DND-41 (cell line): ENCODE measurements at regions not wholly inside any gene's neighbourhood (a gene's known extent, or its start where the extent isn't known, plus 50 kb on each side); places are given as distances from the start of the nearest gene placed in this dataset.

Experiments used
- ATAC-seq: fragments of 200-7000 bp; cut with Tn5 transposase; 3 replicates; pipeline ENCODE4 v1.9.1; 2021; ENCODE audit warnings: low read depth; ENCODE audit not compliant: insufficient read depth
- DNase-seq: peaks from one replicate; pipeline ENCODE4 v3.0.0-alpha.2; 2020
- H2AFZ ChIP-seq: 2 replicates; pipeline ENCODE4 v1.6.0; 2012; ENCODE audit warnings: low read depth, low read length
- H3K27ac ChIP-seq: 2 replicates; pipeline ENCODE4 v1.5.1; 2012; ENCODE audit warnings: low read length, inconsistent platforms
- H3K27me3 ChIP-seq: fragments of 200-600 bp; sonication (generic); 2 replicates; pipeline ENCODE4 v1.6.0; 2012; ENCODE audit warnings: low read length, mild to moderate bottlenecking, inconsistent platforms; ENCODE audit not compliant: insufficient read depth, poor library complexity
- H3K36me3 ChIP-seq: 2 replicates; pipeline ENCODE4 v1.5.1; 2012; ENCODE audit warnings: low read length, inconsistent platforms; ENCODE audit not compliant: insufficient read depth
- H3K4me1 ChIP-seq: 2 replicates; pipeline ENCODE4 v1.5.1; 2012; ENCODE audit warnings: mild to moderate bottlenecking, low read length; ENCODE audit not compliant: insufficient read depth
- H3K4me2 ChIP-seq: 2 replicates; pipeline ENCODE4 v1.6.0; 2012; ENCODE audit warnings: mild to moderate bottlenecking, moderate library complexity, low read length, inconsistent platforms; ENCODE audit not compliant: insufficient read depth
- H3K4me3 ChIP-seq, 2 experiments: fragments of 200-600 bp in 1 of 2; shearing (Covaris generic) in 1 of 2; 2 replicates each; pipeline ENCODE4 v1.5.1; 2012 to 2016; ENCODE audit warnings: inconsistent platforms in 2 of 2, low read length in 2 of 2, mild to moderate bottlenecking in 2 of 2, low read depth in 1 of 2, moderate library complexity in 1 of 2
- H3K79me2 ChIP-seq: 2 replicates; pipeline ENCODE4 v1.6.0; 2012; ENCODE audit warnings: low read length, inconsistent platforms; ENCODE audit not compliant: insufficient read depth
- H3K9ac ChIP-seq: 2 replicates; pipeline ENCODE4 v1.6.0; 2012; ENCODE audit warnings: low read depth, mild to moderate bottlenecking, inconsistent platforms, low read length, moderate library complexity
- H3K9me3 ChIP-seq: 2 replicates; pipeline ENCODE4 v1.5.1; 2012; ENCODE audit warnings: low read length, moderate library complexity, mild to moderate bottlenecking, inconsistent platforms; ENCODE audit not compliant: insufficient read depth, severe bottlenecking
- H4K20me1 ChIP-seq: 2 replicates; pipeline ENCODE4 v1.6.0; 2012; ENCODE audit warnings: low read length; ENCODE audit not compliant: insufficient read depth
- EZH2 ChIP-seq: IDR thresholded peaks from 3 replicates; pipeline ENCODE4 v1.6.1; 2012; ENCODE audit warnings: borderline replicate concordance, low read depth, mild to moderate bottlenecking, moderate library complexity, low read length, inconsistent platforms; ENCODE audit not compliant: severe bottlenecking
- TF ChIP-seq, protein P1 (sequence below): IDR thresholded peaks from 2 replicates; pipeline ENCODE4 v1.5.1; 2012; ENCODE audit warnings: borderline replicate concordance, low read length, moderate library complexity, mild to moderate bottlenecking; ENCODE audit not compliant: poor library complexity, severe bottlenecking; ENCODE audit errors: extremely low read depth

DNA sequence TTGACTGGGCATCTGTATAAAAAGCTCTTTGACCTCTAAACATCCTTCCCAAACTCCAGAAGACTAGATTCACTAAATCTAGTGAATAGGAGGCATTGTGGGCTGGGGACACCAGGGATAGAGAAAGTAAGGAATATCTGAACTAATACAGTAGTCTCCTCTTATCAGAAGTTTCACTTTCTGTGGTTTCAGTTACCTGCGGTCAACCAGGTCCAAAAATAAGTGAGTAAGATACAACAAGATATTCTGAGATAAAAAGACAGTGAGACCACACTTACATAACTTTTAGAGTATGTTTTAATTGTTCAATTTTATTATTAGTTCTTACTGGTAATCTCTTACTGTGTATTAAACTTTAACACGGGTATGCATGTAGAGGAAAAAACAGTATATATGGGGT lies 376.5 kb downstream of the HNRNPD start:
- Histone ChIP-seq H3K79me2 (no peaks in the 10 kb centered on the region), H3K4me1 (no peaks in the 10 kb centered on the region), H3K9me3 (peaks cover 4% of the 10 kb centered on the region), H3K27ac (no peak overlapping the region), H2AFZ (no peak overlapping the region), H3K4me2 (no peak overlapping the region), H3K27me3 (peaks cover 4% of the 10 kb centered on the region), H3K36me3 (no peaks in the 10 kb centered on the region), H3K4me3 (no peak overlapping the region), H4K20me1 (no peaks in the 10 kb centered on the region), H3K9ac (no peak overlapping the region)
- DNase-seq (no peak), ATAC-seq (no peak)
- TF ChIP-seq, protein P1, sequence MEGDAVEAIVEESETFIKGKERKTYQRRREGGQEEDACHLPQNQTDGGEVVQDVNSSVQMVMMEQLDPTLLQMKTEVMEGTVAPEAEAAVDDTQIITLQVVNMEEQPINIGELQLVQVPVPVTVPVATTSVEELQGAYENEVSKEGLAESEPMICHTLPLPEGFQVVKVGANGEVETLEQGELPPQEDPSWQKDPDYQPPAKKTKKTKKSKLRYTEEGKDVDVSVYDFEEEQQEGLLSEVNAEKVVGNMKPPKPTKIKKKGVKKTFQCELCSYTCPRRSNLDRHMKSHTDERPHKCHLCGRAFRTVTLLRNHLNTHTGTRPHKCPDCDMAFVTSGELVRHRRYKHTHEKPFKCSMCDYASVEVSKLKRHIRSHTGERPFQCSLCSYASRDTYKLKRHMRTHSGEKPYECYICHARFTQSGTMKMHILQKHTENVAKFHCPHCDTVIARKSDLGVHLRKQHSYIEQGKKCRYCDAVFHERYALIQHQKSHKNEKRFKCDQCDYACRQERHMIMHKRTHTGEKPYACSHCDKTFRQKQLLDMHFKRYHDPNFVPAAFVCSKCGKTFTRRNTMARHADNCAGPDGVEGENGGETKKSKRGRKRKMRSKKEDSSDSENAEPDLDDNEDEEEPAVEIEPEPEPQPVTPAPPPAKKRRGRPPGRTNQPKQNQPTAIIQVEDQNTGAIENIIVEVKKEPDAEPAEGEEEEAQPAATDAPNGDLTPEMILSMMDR, result no peak
- no peak for TF ChIP-seq EZH2

DNA sequence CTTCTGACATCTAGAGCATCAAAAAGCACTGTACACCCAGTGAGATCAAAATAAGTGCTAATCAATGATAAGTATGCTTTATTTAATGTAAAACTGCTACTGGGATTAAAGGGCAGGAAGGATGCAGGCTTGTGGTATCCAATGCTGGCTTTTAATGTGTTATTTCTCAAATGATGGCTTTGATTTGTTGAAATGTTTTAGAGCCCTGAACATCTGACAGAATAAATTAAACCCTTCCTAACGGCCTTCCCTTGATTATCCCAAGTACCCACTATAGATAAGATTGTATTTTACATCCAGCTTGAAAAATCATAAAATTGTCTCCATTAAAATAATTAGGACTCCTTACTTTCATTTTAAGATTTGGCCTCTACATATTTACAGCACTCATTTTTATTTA lies 382.9 kb downstream of the HNRNPD start:
- DNase-seq (no peak), ATAC-seq (no peak)
- Histone ChIP-seq H3K9ac (no peak overlapping the region), H3K4me3 (no peak overlapping the region), H2AFZ (no peak overlapping the region), H4K20me1 (no peaks in the 10 kb centered on the region), H3K79me2 (no peaks in the 10 kb centered on the region), H3K27me3 (peaks cover 6% of the 10 kb centered on the region), H3K4me2 (no peak overlapping the region), H3K27ac (no peak overlapping the region), H3K9me3 (no peaks in the 10 kb centered on the region), H3K36me3 (no peaks in the 10 kb centered on the region), H3K4me1 (no peaks in the 10 kb centered on the region)
- TF ChIP-seq, protein P1, result no peak
- TF ChIP-seq EZH2, result no peak

DNA sequence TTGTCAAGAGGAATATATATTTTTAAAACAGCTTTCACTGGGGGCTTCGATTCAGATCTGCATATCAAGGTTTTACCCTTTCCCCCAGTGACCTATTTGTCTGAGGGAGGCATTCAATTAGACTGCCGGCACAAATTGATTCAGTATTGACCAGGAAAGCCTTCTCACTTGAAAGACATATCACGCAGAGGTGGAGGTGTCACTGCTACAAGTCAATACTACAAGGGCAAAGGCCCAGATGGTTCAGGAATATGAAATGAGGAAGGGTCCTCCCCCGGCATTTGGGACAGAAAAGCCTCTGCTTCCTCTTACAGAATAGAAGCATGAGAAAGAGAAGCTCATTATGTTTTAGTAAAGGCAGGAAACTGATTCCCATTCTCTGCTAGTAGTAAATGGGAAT lies 383.6 kb downstream of the HNRNPD start:
- H3K27ac ChIP-seq, result no peak overlapping the region
- H3K4me2 ChIP-seq, result no peak overlapping the region
- ATAC-seq (no peak), DNase-seq (no peak)
- no peaks in the 10 kb centered on the region for H4K20me1 ChIP-seq
- no peak overlapping the region for H3K9ac ChIP-seq
- no peaks in the 10 kb centered on the region for H3K9me3 ChIP-seq
- no peak overlapping the region for H3K4me3 ChIP-seq
- H3K36me3 ChIP-seq, result no peaks in the 10 kb centered on the region
- TF ChIP-seq EZH2, result no peak
- TF ChIP-seq, protein P1, result no peak
- no peaks in the 10 kb centered on the region for H3K79me2 ChIP-seq
- H2AFZ ChIP-seq, result no peak overlapping the region
- H3K4me1 ChIP-seq, result no peaks in the 10 kb centered on the region
- peaks cover 12% of the 10 kb centered on the region for H3K27me3 ChIP-seq

DNA sequence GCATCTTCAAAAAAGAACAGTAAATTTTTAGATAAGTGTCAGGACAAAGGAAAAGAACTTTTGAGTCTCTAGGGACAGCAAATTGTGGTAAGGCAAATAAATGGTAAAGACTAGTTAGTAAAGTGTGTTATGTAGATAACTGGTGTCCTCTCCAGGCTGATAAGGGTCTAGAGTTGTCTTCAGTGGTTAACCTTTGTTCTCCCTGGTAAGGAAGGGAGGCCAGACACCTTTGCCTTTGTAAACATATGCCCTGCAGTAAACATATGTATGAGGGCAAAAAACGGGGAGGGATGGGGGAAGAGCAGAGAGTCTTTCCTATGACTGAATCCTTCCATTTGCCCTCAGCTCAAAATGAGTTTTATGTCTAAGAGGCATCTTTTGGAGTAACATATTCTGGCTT lies 384.6 kb downstream of the HNRNPD start:
- H3K36me3 ChIP-seq, result no peaks in the 10 kb centered on the region
- no peak overlapping the region for H2AFZ ChIP-seq
- H3K9ac ChIP-seq, result no peak overlapping the region
- no peaks in the 10 kb centered on the region for H3K9me3 ChIP-seq
- peaks cover 12% of the 10 kb centered on the region for H3K27me3 ChIP-seq
- DNase-seq (no peak), ATAC-seq (no peak)
- H3K4me1 ChIP-seq, result no peaks in the 10 kb centered on the region
- H3K4me2 ChIP-seq, result no peak overlapping the region
- H4K20me1 ChIP-seq, result no peaks in the 10 kb centered on the region
- H3K4me3 ChIP-seq, result no peak overlapping the region
- no peak overlapping the region for H3K27ac ChIP-seq
- no peak for TF ChIP-seq EZH2
- TF ChIP-seq, protein P1, result no peak
- no peaks in the 10 kb centered on the region for H3K79me2 ChIP-seq
